HUES6 (cell line): ENCODE measurements at regions not wholly inside any gene's neighbourhood (a gene's known extent, or its start where the extent isn't known, plus 50 kb on each side); places are given as distances from the start of the nearest gene placed in this dataset.

Source experiments
- H3K27ac ChIP-seq: 2 replicates; pipeline ENCODE4 v1.7.0; 2013; ENCODE audit warnings: low read depth, mild to moderate bottlenecking, low read length, inconsistent platforms
- H3K27me3 ChIP-seq: 2 replicates; pipeline ENCODE4 v1.6.1; 2013; ENCODE audit warnings: low read length; ENCODE audit not compliant: control insufficient read depth, insufficient read depth
- H3K36me3 ChIP-seq: 2 replicates; pipeline ENCODE4 v1.6.1; 2013; ENCODE audit warnings: low read length; ENCODE audit not compliant: control insufficient read depth, insufficient read depth
- H3K4me1 ChIP-seq: 2 replicates; pipeline ENCODE4 v1.6.1; 2013; ENCODE audit warnings: low read length; ENCODE audit not compliant: control insufficient read depth, insufficient read depth
- H3K4me3 ChIP-seq: 2 replicates; pipeline ENCODE4 v1.5.1; 2013; ENCODE audit warnings: low read depth, low read length
- H3K9ac ChIP-seq: one replicate; pipeline ENCODE4 v1.6.1; 2013; ENCODE audit warnings: mild to moderate bottlenecking, low read length
- H3K9me3 ChIP-seq: 2 replicates; pipeline ENCODE4 v1.6.1; 2013; ENCODE audit warnings: low read depth, low read length; ENCODE audit not compliant: control insufficient read depth, insufficient read depth

DNA sequence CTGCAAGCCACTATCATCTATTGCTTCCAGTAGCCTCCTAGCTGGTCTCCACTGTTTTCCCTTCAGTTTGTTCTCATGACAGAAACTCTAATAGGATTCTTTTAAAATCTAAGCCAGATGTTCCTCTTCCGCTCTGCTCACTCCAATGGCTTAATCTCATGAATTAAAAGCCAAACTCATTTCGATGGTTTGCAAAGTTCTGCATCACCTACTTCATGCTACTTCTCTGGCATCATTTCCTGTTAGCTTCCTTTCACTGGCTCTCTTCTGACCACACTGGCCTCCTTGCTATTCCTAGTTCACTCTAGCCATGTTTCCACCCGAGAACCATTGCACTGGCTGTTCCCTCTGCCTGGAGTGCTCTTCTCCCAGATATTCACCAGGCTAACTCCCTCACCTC is 102.0 kb upstream of the LSM6 start:
- no peak overlapping the region for H3K27ac ChIP-seq
- no peak overlapping the region for H3K9ac ChIP-seq
- H3K4me3 ChIP-seq = no peak overlapping the region
- no peaks in the 10 kb centered on the region for H3K9me3 ChIP-seq
- H3K4me1 ChIP-seq = no peaks in the 10 kb centered on the region
- H3K36me3 ChIP-seq = no peaks in the 10 kb centered on the region
- no peaks in the 10 kb centered on the region for H3K27me3 ChIP-seq

DNA sequence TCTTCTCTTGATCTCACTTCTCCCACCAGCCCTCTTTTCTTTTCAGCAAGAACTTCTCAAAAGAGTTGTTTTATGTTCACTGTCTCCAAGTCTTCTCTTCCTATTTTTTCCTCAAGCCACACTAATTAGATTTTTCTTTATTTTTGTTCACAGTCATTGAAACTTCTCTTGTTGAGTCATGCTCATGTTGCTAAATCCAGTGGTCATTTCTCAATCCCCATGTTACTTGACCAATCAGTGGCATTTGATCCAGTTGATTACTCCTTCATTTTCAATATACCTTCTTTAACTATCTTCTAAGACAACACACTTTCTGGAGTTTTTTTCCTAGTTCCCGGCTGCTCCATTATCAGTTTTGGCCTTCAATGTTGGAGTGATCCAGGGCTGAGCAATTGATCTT is 103.1 kb upstream of the LSM6 start:
- Histone ChIP-seq H3K4me1 (no peaks in the 10 kb centered on the region), H3K36me3 (no peaks in the 10 kb centered on the region), H3K9me3 (no peaks in the 10 kb centered on the region), H3K4me3 (no peak overlapping the region), H3K27me3 (no peaks in the 10 kb centered on the region), H3K27ac (no peak overlapping the region), H3K9ac (no peak overlapping the region)

DNA sequence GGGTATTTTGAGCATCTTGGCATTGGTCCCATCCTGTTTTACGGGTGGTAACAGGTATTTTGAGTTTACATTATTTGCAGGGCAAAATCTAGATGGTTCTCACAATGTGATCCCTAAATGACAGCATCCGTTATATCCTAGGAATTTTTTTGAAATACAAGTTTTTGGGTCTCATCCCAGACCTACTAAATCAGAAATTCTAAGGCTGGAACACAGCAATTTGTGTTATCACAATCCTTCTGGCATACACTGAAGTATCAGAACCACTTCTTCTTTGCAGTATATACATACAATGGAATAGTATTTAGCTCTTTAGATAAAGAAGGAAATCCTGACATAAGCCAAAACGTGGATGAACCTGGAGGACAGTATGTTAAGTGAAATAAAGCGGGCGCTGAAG is 104.1 kb upstream of the LSM6 start:
- no peaks in the 10 kb centered on the region; the same call in 1 of the 2 replicates for H3K27me3 ChIP-seq
- no peaks in the 10 kb centered on the region for H3K9me3 ChIP-seq
- no peaks in the 10 kb centered on the region for H3K36me3 ChIP-seq
- H3K9ac ChIP-seq = no peak overlapping the region
- H3K27ac ChIP-seq = no peak overlapping the region
- no peak overlapping the region for H3K4me3 ChIP-seq
- no peaks in the 10 kb centered on the region for H3K4me1 ChIP-seq

DNA sequence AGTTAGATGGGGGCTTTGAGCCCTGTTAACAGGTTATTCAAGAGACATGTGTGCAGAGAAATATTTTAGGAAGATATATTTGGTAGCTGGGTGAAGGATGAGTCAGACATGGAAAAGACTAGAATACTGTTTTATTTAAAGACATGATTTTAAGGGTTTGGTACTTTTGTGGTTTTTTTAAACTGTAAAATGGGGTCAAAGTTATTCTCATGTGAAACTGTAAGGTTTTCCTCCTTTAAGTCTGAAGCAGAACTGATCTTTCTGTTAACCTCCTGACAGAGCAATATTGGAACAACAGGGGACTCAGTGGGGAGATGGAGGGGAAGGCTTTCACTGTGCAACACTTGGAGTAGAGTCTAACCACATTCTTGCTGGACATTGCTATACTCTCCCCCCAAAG is 112.4 kb upstream of the LSM6 start:
- peaks cover 4% of the 10 kb centered on the region; the same call in 1 of the 2 replicates for H3K27me3 ChIP-seq
- H3K4me1 ChIP-seq = peaks cover 9% of the 10 kb centered on the region
- H3K9ac ChIP-seq = no peak overlapping the region
- H3K27ac ChIP-seq = no peak overlapping the region
- H3K36me3 ChIP-seq = no peaks in the 10 kb centered on the region
- H3K4me3 ChIP-seq = no peak overlapping the region
- H3K9me3 ChIP-seq = no peaks in the 10 kb centered on the region

DNA sequence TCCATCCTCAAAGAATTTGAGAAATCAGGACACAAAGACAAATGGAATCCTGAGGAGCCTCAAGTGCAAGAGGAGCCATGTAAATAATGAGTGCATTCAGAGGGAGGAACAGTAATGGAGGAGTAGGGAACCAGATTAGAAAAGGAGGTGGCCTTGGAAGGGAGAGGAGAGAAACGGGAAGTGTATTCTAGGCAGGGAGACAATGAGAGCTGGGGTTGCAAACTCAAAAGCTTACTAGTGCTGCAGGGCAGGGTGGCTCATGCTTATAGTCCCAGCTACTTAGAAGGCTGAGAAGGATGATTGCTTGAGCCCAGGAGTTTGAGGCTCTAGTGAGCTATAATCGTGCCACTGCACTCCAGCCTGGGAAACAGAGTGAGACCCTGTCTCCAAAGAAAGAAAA is 113.2 kb upstream of the LSM6 start:
- H3K27ac ChIP-seq = no peak overlapping the region
- H3K27me3 ChIP-seq = peaks cover 4% of the 10 kb centered on the region; the same call in 1 of the 2 replicates
- no peak overlapping the region for H3K9ac ChIP-seq
- H3K4me3 ChIP-seq = no peak overlapping the region
- H3K9me3 ChIP-seq = no peaks in the 10 kb centered on the region
- peaks cover 9% of the 10 kb centered on the region for H3K4me1 ChIP-seq
- no peaks in the 10 kb centered on the region for H3K36me3 ChIP-seq

DNA sequence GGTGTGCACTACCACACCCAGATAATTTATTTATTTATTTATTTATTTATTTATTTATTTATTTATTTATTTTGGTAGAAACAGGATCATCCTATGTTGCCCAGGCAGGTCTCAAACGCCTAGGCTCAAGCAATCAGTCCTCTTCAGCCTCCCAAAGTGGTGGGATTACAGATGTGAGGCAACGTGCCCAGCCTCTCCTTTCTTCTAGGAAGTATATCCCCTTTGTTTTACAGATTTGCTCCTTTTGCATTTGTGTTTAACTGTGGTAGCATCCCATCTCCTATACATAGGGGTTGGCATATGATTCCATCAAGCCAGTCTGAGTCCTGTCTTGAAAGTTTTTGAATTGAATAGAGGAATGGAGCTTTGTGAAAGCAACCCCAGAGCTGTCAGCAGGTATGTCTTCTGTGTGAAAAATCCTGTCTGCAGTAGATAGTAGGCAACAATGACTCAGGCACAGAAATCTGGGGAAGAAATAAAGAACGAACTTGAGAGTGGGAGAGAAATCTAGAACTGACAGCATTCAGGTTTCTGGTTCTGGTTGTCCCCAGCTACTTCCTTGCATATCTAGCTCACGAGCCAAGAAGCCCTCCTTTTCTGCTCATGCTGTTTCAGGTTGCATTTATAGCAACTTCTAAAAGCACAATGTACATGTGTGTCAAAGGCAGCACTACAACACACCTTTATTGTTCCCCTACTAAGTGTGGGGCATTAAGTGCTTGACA is 113.7 kb upstream of the LSM6 start:
- Histone ChIP-seq H3K27ac (no peak overlapping the region), H3K36me3 (no peaks in the 10 kb centered on the region), H3K4me3 (no peak overlapping the region), H3K9ac (no peak overlapping the region), H3K9me3 (no peaks in the 10 kb centered on the region), H3K4me1 (peaks cover 9% of the 10 kb centered on the region), H3K27me3 (0 out of 2 replicates have a peak, but pooled peaks cover 4% of the 10 kb centered on the region)

DNA sequence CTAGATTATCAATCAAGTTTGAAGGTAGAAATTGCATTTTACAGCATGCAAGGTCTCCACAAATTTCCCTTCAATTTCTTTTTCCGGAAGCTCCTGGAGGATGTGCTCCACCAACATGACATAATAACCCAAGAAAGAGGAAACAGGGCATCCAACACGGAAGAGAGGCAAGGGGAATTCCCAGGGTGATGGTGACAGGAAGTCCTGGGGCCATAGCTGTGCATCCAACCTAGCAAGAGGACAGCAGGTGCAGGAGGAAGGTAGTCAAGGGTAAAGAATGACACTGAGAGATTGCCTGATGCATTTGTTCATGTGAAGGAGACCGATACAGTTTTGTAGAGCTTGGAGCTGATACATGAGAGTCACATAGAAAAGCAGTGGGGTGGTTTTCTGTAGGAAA is 115.7 kb upstream of the LSM6 start:
- H3K4me1 ChIP-seq = peaks cover 9% of the 10 kb centered on the region
- 0 out of 2 replicates have a peak, but pooled peaks cover 4% of the 10 kb centered on the region for H3K27me3 ChIP-seq
- no peaks in the 10 kb centered on the region for H3K9me3 ChIP-seq
- no peak overlapping the region for H3K27ac ChIP-seq
- no peaks in the 10 kb centered on the region for H3K36me3 ChIP-seq
- H3K4me3 ChIP-seq = no peak overlapping the region
- H3K9ac ChIP-seq = no peak overlapping the region

DNA sequence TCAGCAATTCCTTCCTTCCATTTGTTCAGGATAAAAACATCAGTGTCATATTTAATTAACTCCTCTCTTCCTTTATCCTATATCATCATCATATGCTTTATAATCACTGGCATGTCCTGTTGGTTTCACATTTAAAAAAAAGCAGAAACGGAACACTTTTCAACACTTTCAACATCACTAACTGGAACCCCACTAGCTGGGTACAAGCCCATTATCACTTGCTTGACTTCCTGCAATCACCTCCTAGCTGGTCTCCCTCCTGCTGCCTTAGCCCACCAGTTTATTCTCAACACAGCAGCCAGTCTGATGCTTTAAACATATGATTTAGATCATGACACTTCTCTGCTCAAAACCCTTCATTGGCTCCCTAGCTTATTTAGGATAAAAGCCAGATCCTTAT is 116.4 kb upstream of the LSM6 start:
- Histone ChIP-seq H3K9ac (no peak overlapping the region), H3K9me3 (no peaks in the 10 kb centered on the region), H3K27ac (no peak overlapping the region), H3K36me3 (no peaks in the 10 kb centered on the region), H3K27me3 (0 out of 2 replicates have a peak, but pooled peaks cover 4% of the 10 kb centered on the region), H3K4me1 (peaks cover 9% of the 10 kb centered on the region), H3K4me3 (no peak overlapping the region)

DNA sequence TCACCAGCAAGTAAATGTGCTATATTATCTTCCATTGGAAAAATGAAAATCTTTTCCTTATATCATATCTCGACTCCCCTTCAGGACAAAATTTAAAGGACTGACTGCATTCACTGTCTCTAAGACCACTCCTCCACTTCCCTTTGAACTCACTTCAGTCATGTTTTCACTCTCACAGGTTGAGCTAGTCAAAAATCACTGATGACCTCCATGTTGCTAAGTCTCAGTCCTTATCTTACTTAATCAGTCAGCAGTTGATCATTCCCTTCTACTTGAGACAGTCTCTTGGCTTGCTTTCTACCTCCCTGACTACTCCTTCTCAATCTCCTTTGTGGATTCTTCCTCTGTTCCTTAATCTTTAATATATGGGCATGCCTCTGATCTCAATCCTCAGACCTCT is 117.0 kb upstream of the LSM6 start:
- no peak overlapping the region for H3K4me3 ChIP-seq
- peaks cover 9% of the 10 kb centered on the region for H3K4me1 ChIP-seq

DNA sequence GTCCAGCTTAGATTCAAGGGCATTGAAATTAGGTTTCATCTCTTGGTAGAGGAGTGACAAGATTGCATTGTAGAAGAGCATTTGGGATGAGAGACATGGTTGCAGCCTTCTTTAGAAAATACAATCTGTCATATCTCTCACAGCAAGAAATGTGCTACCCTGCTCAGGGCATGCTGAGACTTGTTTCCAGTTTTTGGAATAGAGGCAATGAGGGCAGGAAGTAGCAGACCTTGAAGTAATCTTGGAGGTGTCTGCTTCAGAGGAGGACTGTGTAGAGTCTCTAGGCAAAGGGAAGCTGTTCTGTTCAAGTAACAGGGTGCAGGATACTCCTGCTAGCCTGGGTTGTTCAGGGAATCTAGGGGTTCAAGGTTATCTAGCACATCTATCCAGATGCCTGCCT is 116.1 kb upstream of the ZNF827 start:
- H3K4me1 ChIP-seq = no peaks in the 10 kb centered on the region
- H3K9me3 ChIP-seq = no peaks in the 10 kb centered on the region
- H3K4me3 ChIP-seq = no peak overlapping the region
- no peak overlapping the region for H3K9ac ChIP-seq
- 0 out of 2 replicates have a peak, but pooled peaks cover 4% of the 10 kb centered on the region for H3K27me3 ChIP-seq
- no peaks in the 10 kb centered on the region for H3K36me3 ChIP-seq
- no peak overlapping the region for H3K27ac ChIP-seq

More for the DNA sequence above, 117.0 kb upstream of the LSM6 start:
- Histone ChIP-seq H3K27ac (no peak overlapping the region), H3K9ac (no peak overlapping the region), H3K27me3 (0 out of 2 replicates have a peak, but pooled peaks cover 4% of the 10 kb centered on the region), H3K9me3 (no peaks in the 10 kb centered on the region), H3K36me3 (no peaks in the 10 kb centered on the region)

DNA sequence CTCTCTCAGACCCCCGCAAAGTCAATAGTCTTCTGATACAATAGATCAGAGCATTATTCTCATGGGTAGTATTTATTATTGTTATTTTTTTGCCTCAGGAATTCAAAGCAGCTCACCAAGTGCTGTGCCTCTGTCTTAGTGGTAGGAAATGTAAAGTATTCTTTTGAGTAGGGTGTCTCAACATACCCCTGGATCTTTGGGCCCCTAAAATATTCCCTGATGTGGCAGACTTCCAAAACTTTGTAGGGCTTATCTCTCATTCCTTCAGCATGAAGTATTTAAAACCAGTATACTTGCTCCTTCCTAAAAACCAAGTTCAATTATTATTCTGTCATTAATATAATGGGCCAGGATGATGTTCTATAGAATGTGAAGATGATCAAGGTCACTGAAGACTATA is 115.3 kb upstream of the ZNF827 start:
- Histone ChIP-seq H3K4me1 (no peaks in the 10 kb centered on the region), H3K36me3 (no peaks in the 10 kb centered on the region), H3K27ac (no peak overlapping the region)

More for the DNA sequence above, 115.3 kb upstream of the ZNF827 start:
- Histone ChIP-seq H3K4me3 (no peak overlapping the region), H3K27me3 (0 out of 2 replicates have a peak, but pooled peaks cover 4% of the 10 kb centered on the region), H3K9ac (no peak overlapping the region), H3K9me3 (peaks cover under 1% of the 10 kb centered on the region; the same call in 1 of the 2 replicates)
